Activated B cell treated with CpG ODN at 0.5 μM for 24 hours (primary cell): ENCODE measurements at regions not wholly inside any gene's neighbourhood (a gene's known extent, or its start where the extent isn't known, plus 50 kb on each side); places are given as distances from the start of the nearest gene placed in this dataset.

ENCODE experiments used
- ATAC-seq: fragments of 200-7000 bp; cut with Tn5 transposase; one replicate; pipeline ENCODE4 v1.10.0; 2021; ENCODE audit warnings: low read depth, mild to moderate bottlenecking, moderate library complexity
- CTCF ChIA-PET: fragments of 350-600 bp; sonication (Branson Sonifier 250); formaldehyde crosslinking; loops from one replicate; lab custom pipeline; 2021; ENCODE audit warnings: antibody characterized with exemption; lab: Charles Lee
- POLR2A ChIA-PET: fragments of 350-600 bp; sonication (Branson Sonifier 250); formaldehyde crosslinking; loops from one replicate; lab custom pipeline; 2021; ENCODE audit warnings: antibody characterized with exemption; lab: Charles Lee
- DNase-seq: peaks from one replicate; pipeline ENCODE4 v3.0.0; 2022
- H3K27ac Mint-ChIP-seq: one replicate; pipeline ENCODE4 v1.8.0; 2020; ENCODE audit warnings: mixed read lengths
- H3K27me3 Mint-ChIP-seq: one replicate; pipeline ENCODE4 v1.8.0; 2021; ENCODE audit warnings: mixed read lengths
- H3K36me3 Mint-ChIP-seq: one replicate; pipeline ENCODE4 v1.8.0; 2021; ENCODE audit warnings: low read depth, mixed read lengths
- H3K4me1 Mint-ChIP-seq: one replicate; pipeline ENCODE4 v1.8.0; 2021; ENCODE audit warnings: mixed read lengths
- H3K4me3 Mint-ChIP-seq: one replicate; pipeline ENCODE4 v1.8.0; 2020; ENCODE audit warnings: mild to moderate bottlenecking, mixed read lengths
- H3K9me3 Mint-ChIP-seq: one replicate; pipeline ENCODE4 v1.8.0; 2020; ENCODE audit warnings: mixed read lengths
- intact Hi-C: fragments of 100-400 bp; cut with micrococcal nuclease; formaldehyde crosslinking; loops from one replicate; pipeline ENCODE4 v1.15.1; 2024
- TF ChIP-seq, protein P1 (sequence below): fragments of 200-600 bp; IDR thresholded peaks from one replicate; pipeline ENCODE4 v1.8.0; 2022; ENCODE audit warnings: antibody characterized with exemption, mild to moderate bottlenecking

DNA sequence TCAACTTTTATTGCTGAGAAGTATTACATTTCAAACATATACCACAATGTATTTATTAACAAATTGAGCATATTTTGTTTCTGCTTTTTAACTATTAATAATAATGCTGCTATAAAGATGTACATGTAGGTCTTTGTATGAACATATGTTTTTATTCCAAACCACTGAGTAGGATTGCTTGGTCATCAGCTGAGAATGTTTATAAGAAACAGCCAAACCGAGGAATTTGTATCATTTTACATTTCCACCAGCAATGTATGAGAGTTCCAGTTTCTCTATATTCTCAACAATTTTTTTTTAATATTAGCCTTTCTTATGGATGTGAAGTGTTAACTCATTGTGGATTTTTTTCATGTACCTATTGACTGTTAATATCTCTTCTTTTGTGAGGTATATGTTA, 119.5 kb upstream of the MDFIC2 start:
- Mint-ChIP-seq H3K9me3 (no peaks in the 10 kb centered on the region), H3K4me1 (no peaks in the 10 kb centered on the region), H3K27me3 (no peaks in the 10 kb centered on the region), H3K36me3 (no peaks in the 10 kb centered on the region), H3K4me3 (no peak overlapping the region), H3K27ac (no peak overlapping the region)
- ATAC-seq (no peak), DNase-seq (no peak)
- TF ChIP-seq, protein P1, sequence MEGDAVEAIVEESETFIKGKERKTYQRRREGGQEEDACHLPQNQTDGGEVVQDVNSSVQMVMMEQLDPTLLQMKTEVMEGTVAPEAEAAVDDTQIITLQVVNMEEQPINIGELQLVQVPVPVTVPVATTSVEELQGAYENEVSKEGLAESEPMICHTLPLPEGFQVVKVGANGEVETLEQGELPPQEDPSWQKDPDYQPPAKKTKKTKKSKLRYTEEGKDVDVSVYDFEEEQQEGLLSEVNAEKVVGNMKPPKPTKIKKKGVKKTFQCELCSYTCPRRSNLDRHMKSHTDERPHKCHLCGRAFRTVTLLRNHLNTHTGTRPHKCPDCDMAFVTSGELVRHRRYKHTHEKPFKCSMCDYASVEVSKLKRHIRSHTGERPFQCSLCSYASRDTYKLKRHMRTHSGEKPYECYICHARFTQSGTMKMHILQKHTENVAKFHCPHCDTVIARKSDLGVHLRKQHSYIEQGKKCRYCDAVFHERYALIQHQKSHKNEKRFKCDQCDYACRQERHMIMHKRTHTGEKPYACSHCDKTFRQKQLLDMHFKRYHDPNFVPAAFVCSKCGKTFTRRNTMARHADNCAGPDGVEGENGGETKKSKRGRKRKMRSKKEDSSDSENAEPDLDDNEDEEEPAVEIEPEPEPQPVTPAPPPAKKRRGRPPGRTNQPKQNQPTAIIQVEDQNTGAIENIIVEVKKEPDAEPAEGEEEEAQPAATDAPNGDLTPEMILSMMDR = no peak
- intact Hi-C loops = no loop called here
- POLR2A ChIA-PET = no interaction called here
- CTCF ChIA-PET = no interaction called here

DNA sequence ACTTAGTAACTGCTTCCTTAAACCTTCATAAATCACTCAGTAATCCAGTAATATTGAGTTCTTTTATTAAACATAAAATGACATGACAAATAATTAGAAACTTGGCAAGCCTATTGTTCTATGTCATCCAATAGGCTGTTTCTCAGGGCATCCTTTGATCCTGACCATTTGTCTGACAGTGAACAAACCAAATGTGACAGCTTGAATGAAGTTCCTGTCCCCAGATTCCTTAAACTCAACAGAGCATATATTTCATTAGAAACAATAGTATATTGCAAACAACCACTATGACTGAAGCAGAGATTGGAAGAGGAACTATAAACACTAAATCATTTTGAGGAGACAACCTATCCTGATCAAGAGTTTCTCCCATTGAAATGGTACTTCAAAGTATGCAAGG, 113.6 kb upstream of the MDFIC2 start:
- TF ChIP-seq, protein P1 = no peak
- Mint-ChIP-seq H3K27ac (no peak overlapping the region), H3K9me3 (no peaks in the 10 kb centered on the region), H3K4me1 (no peaks in the 10 kb centered on the region), H3K4me3 (no peak overlapping the region), H3K36me3 (no peaks in the 10 kb centered on the region), H3K27me3 (peaks cover 4% of the 10 kb centered on the region)
- ATAC-seq = no peak
- intact Hi-C loops = no loop called here
- no peak for DNase-seq
- POLR2A ChIA-PET = no interaction called here
- CTCF ChIA-PET = no interaction called here

DNA sequence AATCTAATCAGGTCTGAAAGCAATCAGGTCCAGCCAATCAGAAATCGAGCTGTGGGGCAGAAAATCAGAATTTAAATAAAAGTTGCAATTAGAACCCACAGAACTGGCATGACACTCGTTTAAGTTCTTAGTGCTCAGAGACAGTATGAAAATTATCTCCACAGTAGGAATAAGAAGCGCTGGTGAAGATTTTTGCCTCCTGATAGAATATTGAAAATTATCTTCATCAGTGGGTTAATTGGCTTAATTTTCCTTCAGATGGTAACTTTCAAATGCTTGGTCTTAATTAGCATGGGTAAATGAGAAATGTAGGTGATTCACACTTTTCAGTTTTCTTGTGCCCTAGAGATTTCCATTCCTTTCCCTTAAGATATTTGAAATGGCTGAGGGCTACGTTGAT, 109.1 kb upstream of the MDFIC2 start:
- H3K4me3 Mint-ChIP-seq = no peak overlapping the region
- H3K27me3 Mint-ChIP-seq = peaks cover 6% of the 10 kb centered on the region
- no peaks in the 10 kb centered on the region for H3K9me3 Mint-ChIP-seq
- intact Hi-C loops = no loop called here
- ChIA-PET CTCF (no interaction called here), POLR2A (no interaction called here)
- ATAC-seq (no peak), DNase-seq (no peak)
- TF ChIP-seq, protein P1 = no peak
- H3K36me3 Mint-ChIP-seq = no peaks in the 10 kb centered on the region
- H3K27ac Mint-ChIP-seq = no peak overlapping the region
- no peaks in the 10 kb centered on the region for H3K4me1 Mint-ChIP-seq

DNA sequence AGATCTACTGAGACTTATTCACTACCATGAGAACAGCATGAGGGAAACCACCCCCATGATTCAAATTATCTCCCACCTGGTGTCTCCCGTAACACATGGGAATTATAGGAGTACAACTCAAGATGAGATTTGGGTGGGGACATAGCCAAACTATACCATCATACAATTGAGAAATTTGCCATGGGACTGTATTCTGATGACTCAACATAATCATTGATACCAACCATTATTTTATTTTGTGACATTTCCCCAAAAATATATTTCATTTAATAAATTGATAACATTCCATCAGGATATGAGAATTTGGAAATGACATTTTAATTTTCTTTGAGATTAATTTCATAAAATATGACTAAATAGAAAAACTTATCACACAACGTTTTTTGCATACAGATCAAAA, 96.6 kb upstream of the MDFIC2 start:
- no peak for DNase-seq
- intact Hi-C loops = no loop called here
- Mint-ChIP-seq H3K4me1 (no peaks in the 10 kb centered on the region), H3K27me3 (no peaks in the 10 kb centered on the region), H3K27ac (no peak overlapping the region), H3K36me3 (no peaks in the 10 kb centered on the region), H3K4me3 (no peak overlapping the region), H3K9me3 (peaks cover 3% of the 10 kb centered on the region)
- TF ChIP-seq, protein P1 = no peak
- no peak for ATAC-seq
- ChIA-PET CTCF (no interaction called here), POLR2A (no interaction called here)

DNA sequence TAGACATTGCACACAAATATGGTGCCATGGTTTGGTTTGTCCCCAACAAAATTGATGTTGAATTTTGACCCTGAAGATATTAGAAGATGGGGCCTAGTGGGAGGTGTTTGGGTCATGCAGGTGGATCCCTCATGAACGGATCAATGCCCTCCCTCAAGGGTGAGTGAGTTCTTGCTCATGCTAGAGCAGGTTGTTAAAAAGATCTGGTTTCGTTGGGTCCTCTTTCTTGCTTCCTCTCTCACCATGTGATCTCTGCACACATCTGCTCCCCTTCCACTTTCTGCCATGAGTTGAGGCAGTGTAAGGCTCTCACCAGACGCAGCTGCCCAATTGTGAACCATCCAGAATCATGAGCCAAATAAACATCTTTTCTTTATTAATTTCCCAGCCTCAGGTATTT, 87.8 kb upstream of the MDFIC2 start:
- ChIA-PET POLR2A (no interaction called here), CTCF (no interaction called here)
- H3K27me3 Mint-ChIP-seq = peaks cover 2% of the 10 kb centered on the region
- DNase-seq (no peak), ATAC-seq (no peak)
- intact Hi-C loops = no loop called here
- no peak overlapping the region for H3K4me3 Mint-ChIP-seq
- TF ChIP-seq, protein P1 = no peak
- H3K36me3 Mint-ChIP-seq = no peaks in the 10 kb centered on the region
- no peaks in the 10 kb centered on the region for H3K4me1 Mint-ChIP-seq
- H3K27ac Mint-ChIP-seq = no peak overlapping the region
- no peaks in the 10 kb centered on the region for H3K9me3 Mint-ChIP-seq
